ENCODE measurements at regions not wholly inside any gene's neighbourhood (a gene's known extent, or its start where the extent isn't known, plus 50 kb on each side); places are given as distances from the start of the nearest gene placed in this dataset.
"Not testable (repeated sequence)": the region's sequence is repeated elsewhere in the genome, so short reads cannot be mapped to it uniquely, and the experiment has no call there.

- no peak for DNase-seq
Measured at GRCh38 chr1:219717536-219717935, 104.6 kb upstream of the ZC3H11B start.

DNA sequence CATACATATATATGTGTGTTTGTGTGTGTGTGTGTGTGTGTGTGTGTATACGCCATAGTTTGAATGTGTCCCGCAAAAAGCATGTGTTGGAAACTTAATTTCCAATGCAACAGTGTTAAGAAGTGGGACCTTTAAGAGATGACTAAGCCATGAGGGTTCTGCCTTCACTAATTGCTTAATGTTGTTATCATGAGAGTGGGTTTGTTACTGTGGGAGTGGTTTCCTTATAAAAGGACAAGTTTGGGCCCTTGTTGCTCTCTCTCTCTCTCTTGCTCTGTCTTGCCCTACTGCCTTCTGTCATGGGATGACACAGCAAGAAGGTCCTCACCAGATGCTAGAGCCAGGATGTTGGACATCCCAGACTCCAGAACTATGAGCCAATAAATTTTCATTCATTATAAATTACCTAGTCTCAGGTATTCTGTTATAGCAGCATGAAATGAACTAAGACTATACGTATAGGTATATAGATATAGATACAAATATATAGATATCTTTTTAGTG lies 103.8 kb upstream of the ZC3H11B start:
- DNase-seq = no peak

- no peak for DNase-seq
Measured at GRCh38 chr1:219713981-219714381, 101.1 kb upstream of the ZC3H11B start.

DNA sequence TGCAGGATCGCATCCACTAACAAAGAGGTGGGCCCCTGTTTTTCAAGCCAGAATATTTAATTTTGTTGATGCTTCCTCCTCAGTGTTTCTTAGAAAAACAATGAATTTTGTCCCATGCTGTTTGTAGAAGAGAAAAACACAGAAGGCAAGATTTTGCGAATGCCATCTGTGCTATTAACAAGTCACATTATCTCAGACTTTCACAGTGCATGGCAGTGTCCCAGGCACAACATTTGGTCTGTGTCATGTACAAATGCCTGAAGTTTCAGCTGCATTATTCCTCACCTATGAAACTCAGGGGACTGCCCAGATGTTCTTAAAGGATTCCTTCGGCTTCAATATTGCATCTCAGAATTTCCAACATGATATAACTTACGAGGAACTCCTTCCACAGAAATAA lies 99.6 kb upstream of the ZC3H11B start:
- DNase-seq = no peak

- peak; percentile 65 for DNase-seq
Measured at GRCh38 chr1:219710529-219711194, 97.8 kb upstream of the ZC3H11B start.

GRCh38 chr1:219708919-219709543 lies 96.1 kb upstream of the ZC3H11B start:
- no peak for DNase-seq

GRCh38 chr1:219707885-219708284 lies 95.0 kb upstream of the ZC3H11B start:
- DNase-seq = not testable (repeated sequence)

GRCh38 chr1:219704331-219704730 lies 91.4 kb upstream of the ZC3H11B start:
- DNase-seq = not testable (repeated sequence)

DNA sequence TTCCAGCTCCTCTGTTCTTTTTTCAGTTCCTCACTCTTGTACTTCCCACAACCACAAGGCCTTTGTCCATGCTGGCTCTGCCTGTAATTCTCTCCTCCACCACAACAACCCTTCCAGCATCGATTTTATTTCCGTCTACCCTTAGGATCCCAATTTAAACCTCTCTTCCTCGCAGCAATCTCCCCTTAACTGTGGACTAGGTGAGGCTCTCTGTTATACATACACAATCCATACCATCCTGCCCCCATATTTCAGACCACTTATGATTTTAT lies 90.4 kb upstream of the ZC3H11B start:
- no peak for DNase-seq

DNA sequence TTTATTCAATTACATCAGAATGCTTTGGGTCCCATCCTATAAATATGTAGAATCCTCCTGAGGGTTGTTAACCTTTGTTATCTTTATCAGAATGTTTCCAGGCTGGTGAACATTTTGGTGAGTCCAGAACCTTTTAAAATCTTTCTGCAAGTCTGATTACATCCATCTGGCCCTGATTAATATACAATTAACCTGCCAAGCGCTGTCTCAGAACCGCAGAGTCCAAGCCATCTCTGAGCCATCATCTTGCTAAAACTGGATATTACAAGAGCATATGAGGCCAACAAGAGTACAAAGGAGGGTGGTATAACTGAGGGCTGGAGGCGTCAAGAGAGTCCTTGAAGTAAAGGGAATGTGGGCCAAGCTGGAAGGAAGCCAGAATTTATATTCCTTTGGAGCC lies 88.6 kb upstream of the ZC3H11B start:
- DNase-seq = no peak

GRCh38 chr1:219699870-219700269 lies 87.0 kb upstream of the ZC3H11B start:
- DNase-seq = peak; percentile 51

DNA sequence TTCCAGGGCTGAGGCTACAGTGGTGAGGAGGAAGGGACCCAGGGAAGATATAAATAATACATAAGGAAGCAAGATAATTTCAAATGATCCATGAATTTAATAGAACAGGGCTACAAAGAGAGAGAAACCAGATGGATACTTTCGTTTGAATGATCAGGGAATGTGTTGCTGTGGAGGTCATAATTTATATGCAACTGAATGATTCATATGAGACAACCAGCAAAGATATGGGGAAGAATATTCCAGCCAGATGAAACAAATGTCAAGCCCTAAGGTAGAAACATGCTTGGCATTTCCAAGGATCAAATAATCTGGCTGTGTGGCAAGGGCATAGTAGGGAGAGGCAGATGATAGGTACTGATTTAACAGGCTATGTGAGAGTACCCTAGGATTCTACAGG lies 84.8 kb upstream of the ZC3H11B start:
- DNase-seq = no peak

DNA sequence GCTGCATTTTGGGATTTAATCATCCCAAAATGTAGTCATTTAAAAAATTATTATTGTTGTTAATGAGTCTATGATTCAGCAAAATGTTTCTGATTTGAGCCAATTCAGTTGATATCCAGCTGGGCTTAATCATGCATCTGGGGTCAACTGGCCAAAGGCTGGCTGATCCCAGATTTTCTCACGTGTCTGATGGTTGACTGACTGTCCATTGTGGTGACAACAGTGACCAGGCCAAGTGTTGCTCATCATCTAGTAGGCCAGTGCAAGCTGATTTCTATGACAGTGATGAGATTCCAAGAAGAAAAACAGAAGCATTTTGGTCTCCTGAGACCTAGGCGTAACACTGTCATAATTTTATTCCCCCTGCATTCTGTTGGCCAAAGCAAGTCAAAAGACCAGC lies 80.1 kb upstream of the ZC3H11B start:
- DNase-seq = peak; percentile 26

GRCh38 chr1:219689774-219690173 lies 76.9 kb upstream of the ZC3H11B start:
- no peak for DNase-seq

DNA sequence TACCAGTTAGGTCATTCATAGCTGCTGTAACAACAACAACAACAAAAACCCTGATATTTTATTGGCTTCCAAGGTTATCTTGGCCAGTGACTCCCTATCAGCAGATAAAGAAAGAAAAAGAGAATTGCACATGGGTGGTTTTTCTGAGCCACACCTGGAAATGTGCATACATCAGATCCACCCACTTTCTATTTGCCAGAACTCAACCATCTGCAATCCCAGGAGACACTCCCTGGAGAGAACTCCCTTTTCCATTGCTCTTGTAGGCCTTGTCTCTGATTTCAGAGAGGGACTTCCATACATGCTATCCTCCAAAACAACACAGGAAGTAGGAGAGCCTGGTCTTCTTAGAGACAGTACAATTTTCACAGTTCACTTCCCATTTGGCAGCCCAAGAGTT lies 74.9 kb upstream of the ZC3H11B start:
- no peak for DNase-seq

- peak; percentile 18 for DNase-seq
Measured at GRCh38 chr1:219686171-219686570, 73.3 kb upstream of the ZC3H11B start.

DNA sequence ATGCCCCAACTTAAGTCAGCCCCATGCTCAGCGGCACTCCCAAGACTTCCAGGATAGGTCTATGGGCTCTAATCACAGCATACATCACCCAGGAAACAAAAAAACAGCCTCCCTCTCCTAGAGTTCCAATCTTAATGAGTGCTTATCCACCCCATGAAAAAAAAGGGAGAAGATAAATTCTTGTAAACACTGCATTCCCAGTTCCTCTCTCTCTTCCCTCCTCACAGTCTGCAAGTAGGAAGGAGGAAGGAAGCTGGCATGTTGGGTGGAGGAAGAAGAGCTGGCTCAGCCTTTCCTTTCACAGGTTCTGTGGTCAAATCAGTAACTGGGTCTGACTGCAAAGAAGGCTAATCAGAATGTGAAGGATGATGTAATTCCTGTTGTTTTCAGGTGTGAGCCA lies 69.9 kb upstream of the ZC3H11B start:
- no peak for DNase-seq

DNA sequence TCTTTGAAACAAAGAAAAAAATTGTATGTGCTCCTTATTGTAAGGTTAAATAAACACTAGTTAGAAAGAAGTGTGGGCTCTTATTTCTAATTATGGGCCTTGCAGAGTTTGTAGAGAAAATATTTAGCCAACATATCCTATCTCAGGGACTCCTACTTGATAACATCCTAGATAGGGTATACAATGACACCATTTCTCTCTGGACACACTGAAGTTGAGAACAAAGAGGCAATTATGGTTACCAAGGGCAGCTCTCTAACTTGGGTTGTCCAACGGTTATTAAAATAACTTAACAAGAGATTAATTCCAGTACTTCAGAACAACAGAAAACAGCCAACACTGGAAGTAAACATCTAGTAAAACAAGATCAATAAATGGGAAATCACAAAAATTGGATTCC lies 69.0 kb upstream of the ZC3H11B start:
- no peak for DNase-seq

GRCh38 chr1:219676012-219676765 lies 63.3 kb upstream of the ZC3H11B start:
- DNase-seq = peak; percentile 61

GRCh38 chr1:219670426-219671149 lies 57.7 kb upstream of the ZC3H11B start:
- peak; percentile 19 for DNase-seq

- DNase-seq = no peak
Measured at GRCh38 chr1:219669556-219669955, 56.7 kb upstream of the ZC3H11B start.

DNA sequence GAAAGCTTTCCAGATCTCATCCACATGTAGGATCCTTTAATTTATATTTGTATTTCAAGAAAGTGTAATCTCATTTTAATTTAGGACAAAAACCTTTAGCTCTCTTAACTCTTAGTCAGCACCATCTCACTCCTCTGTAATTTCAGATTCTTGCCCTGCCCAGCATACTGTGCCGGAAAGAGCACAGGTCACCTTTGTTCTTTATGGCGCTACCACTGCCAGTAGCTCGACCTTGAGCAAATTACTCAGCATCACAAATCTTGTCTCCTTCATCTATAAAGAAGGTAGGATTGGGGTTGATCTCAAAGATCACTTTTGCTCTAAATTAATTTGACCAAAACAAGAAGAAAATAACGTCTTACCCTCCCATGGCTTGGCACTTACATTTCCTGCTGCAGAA lies 56.1 kb upstream of the ZC3H11B start:
- DNase-seq = no peak

DNA sequence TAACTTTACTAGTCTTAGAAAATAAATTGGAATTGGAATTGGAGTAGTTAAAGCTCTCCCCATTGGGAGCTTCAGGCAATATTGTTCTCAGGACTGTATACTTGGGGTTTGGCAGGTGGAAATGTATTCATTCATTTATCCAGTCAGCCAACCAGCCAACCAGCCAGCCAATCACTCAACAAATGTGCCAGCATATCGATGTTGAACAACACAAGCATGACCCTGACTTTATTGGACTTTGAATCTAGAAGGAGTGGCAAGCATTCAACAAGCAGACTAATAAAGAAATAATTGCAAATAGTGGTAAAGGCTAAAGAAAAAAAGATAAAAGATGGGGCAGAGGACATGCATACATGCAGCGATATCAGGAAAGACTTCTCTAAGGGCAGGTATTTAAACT lies 55.5 kb upstream of the ZC3H11B start:
- no peak for DNase-seq
